NCI-H82 treated with DMSO at 0.1 percent for 48 hours (cell line): ENCODE measurements at regions not wholly inside any gene's neighbourhood (a gene's known extent, or its start where the extent isn't known, plus 50 kb on each side); places are given as distances from the start of the nearest gene placed in this dataset.

ENCODE experiments used
- DNase-seq: peaks from one replicate; lab custom pipeline; 2025; ENCODE audit not compliant: unreplicated experiment; lab: John Stamatoyannopoulos, UW

DNA sequence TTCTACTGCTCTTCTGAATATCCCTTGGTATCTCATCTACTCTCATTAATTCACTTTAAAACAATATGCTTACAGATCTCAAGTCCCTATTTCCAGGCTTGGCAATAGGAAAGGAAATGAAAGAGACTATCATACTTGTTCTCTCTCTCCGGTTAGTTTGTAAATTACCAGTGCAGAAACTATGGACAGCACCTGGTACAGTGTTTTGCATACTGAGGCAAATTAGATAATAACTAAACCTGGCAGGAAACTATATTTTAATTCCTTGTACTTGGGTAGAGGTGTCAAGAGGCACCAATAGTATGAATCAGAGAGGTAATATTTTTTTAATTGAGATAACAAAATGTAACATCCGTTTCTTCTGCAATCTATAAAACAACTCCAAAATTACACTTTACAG, 97.7 kb upstream of the TMEM196 start:
- no peak for DNase-seq

GRCh38 chr7:19869979-19870378, 96.6 kb upstream of the TMEM196 start:
- no peak for DNase-seq

- DNase-seq: no peak
These were observed 79.9 kb upstream of the TMEM196 start for GRCh38 chr7:19853261-19853832.

DNA sequence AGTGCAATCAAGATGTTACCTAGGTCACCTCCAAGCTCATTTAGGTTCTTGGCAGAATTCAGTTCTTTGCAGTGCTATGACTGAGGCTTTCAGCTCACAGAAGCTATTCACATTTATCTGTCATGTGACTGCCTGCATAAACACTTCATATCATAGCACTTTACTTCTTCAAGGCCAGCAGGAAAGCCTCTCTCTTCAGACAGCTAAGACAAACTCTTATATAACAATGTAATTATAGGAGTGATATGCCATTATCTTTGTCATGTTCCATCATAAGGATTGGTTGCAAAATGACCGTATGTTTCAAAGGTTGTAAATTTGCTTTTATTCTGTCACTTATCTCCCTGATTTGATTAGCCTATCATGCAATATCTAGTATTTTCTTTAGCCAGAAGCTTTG, 78.8 kb upstream of the TMEM196 start:
- no peak for DNase-seq

DNA sequence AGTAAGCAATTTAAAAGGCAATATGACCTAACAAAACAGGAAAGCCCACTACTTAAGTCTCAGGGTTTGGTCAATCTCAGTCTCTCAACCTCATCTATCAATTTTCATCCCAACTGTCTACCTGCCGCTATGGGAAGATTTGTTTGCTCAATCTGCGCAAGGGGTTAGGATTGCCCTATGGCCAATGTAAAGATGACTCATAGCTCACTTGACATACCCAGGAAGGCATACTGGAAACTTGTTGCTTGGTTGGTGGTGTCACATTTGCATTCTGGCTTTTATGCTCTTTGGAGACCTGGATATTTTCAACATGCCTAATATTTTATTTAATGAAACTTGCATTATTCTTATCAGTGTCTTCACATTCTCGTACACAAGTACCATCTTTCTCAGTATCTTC, 78.1 kb upstream of the TMEM196 start:
- no peak for DNase-seq

GRCh38 chr7:19834566-19834965, 61.1 kb upstream of the TMEM196 start:
- DNase-seq: no peak

- no peak for DNase-seq
These were observed 57.2 kb upstream of the TMEM196 start for GRCh38 chr7:19830604-19831003.
